ENCODE measurements at regions not wholly inside any gene's neighbourhood (a gene's known extent, or its start where the extent isn't known, plus 50 kb on each side); places are given as distances from the start of the nearest gene placed in this dataset.

GRCh38 chr11:110992481-110992880 is 253.0 kb upstream of the POU2AF2 start:
- TF ChIP-seq CTCF (IDR thresholded peaks at IDR 0.05; ENCODE audit: insufficient read depth, low read length, poor library complexity, severe bottlenecking) (no peak), EZH2phosphoT487 (conservative IDR thresholded peaks at IDR 0.05; ENCODE audit: low read length) (no peak)
